ENCODE measurements at regions not wholly inside any gene's neighbourhood (a gene's known extent, or its start where the extent isn't known, plus 50 kb on each side); places are given as distances from the start of the nearest gene placed in this dataset.
"Not testable (repeated sequence)": the region's sequence is repeated elsewhere in the genome, so short reads cannot be mapped to it uniquely, and the experiment has no call there.

GRCh38 chr15:99823346-99823745, 90.1 kb upstream of the LYSMD4 start:
- Histone ChIP-seq H2AFZ (ENCODE audit: low read length) (no peak overlapping the region), H3K27me3 (replicated peaks; ENCODE audit: insufficient read depth, low read length) (no peaks in the 10 kb centered on the region), H3K36me3 (replicated peaks; ENCODE audit: insufficient read depth, low read length) (no peaks in the 10 kb centered on the region), H3K27ac (ENCODE audit: low read length) (no peak overlapping the region), H4K20me1 (ENCODE audit: insufficient read depth, low read length) (no peaks in the 10 kb centered on the region), H3K9me2 (replicated peaks; ENCODE audit: insufficient read depth, low read length) (no peaks in the 10 kb centered on the region), H3K4me1 (ENCODE audit: low read length) (no peaks in the 10 kb centered on the region), H3K4me2 (ENCODE audit: low read depth, low read length) (no peak overlapping the region), H3K9me3 (replicated peaks; ENCODE audit: insufficient read depth, low read length) (no peaks in the 10 kb centered on the region), H3K79me2 (ENCODE audit: low read length) (no peaks in the 10 kb centered on the region), H3F3A (ENCODE audit: insufficient read depth, low read length) (no peaks in the 10 kb centered on the region), H3K4me3 (ENCODE audit: low read length) (no peak overlapping the region), H3K9ac (ENCODE audit: low read length) (no peak overlapping the region)
- no peak for DNase-seq
- TF ChIP-seq CTCF (IDR thresholded peaks at IDR 0.05; ENCODE audit: low read length) = no peak

- H3K9me2 ChIP-seq (replicated peaks; ENCODE audit: insufficient read depth, low read length) = no peaks in the 10 kb centered on the region
- no peaks in the 10 kb centered on the region for H3K4me1 ChIP-seq (ENCODE audit: low read length)
- no peak overlapping the region for H3K4me2 ChIP-seq (ENCODE audit: low read depth, low read length)
- TF ChIP-seq EZH2phosphoT487 (IDR thresholded peaks at IDR 0.05; ENCODE audit: low read length) = no peak
- no peak for TF ChIP-seq EZH2 (optimal IDR thresholded peaks at IDR 0.05; ENCODE audit: low read depth, low read length)
- no peak for TF ChIP-seq CTCF (IDR thresholded peaks at IDR 0.05; ENCODE audit: low read length)
- no peak overlapping the region for H2AFZ ChIP-seq (ENCODE audit: low read length)
- H3K27me3 ChIP-seq (replicated peaks; ENCODE audit: insufficient read depth, low read length) = no peaks in the 10 kb centered on the region
- no peak overlapping the region for H3K27ac ChIP-seq (ENCODE audit: low read length)
- H3K9ac ChIP-seq (ENCODE audit: low read length) = no peak overlapping the region
- DNase-seq = no peak
- H4K20me1 ChIP-seq (ENCODE audit: insufficient read depth, low read length) = no peaks in the 10 kb centered on the region
- H3K9me3 ChIP-seq (replicated peaks; ENCODE audit: insufficient read depth, low read length) = no peaks in the 10 kb centered on the region
- no peaks in the 10 kb centered on the region for H3F3A ChIP-seq (ENCODE audit: insufficient read depth, low read length)
- no peaks in the 10 kb centered on the region for H3K36me3 ChIP-seq (replicated peaks; ENCODE audit: insufficient read depth, low read length)
- no peak overlapping the region for H3K4me3 ChIP-seq (ENCODE audit: low read length)
- no peaks in the 10 kb centered on the region for H3K79me2 ChIP-seq (ENCODE audit: low read length)
Measured at GRCh38 chr15:99819981-99820718, 86.9 kb upstream of the LYSMD4 start.

- Histone ChIP-seq H3K36me3 (replicated peaks; ENCODE audit: insufficient read depth, low read length) (no peaks in the 10 kb centered on the region), H3K4me2 (ENCODE audit: low read depth, low read length) (no peak overlapping the region)
Measured at GRCh38 chr15:99818872-99819271, 85.6 kb upstream of the LYSMD4 start.

GRCh38 chr15:99816862-99817261, 83.6 kb upstream of the LYSMD4 start:
- not testable (repeated sequence) for H2AFZ ChIP-seq (ENCODE audit: low read length); H3K36me3 ChIP-seq (replicated peaks; ENCODE audit: insufficient read depth, low read length); H4K20me1 ChIP-seq (ENCODE audit: insufficient read depth, low read length); H3K9me2 ChIP-seq (replicated peaks; ENCODE audit: insufficient read depth, low read length); H3F3A ChIP-seq (ENCODE audit: insufficient read depth, low read length); H3K79me2 ChIP-seq (ENCODE audit: low read length); H3K9ac ChIP-seq (ENCODE audit: low read length); H3K9me3 ChIP-seq (replicated peaks; ENCODE audit: insufficient read depth, low read length); H3K27me3 ChIP-seq (replicated peaks; ENCODE audit: insufficient read depth, low read length); H3K4me2 ChIP-seq (ENCODE audit: low read depth, low read length); DNase-seq; H3K4me1 ChIP-seq (ENCODE audit: low read length); H3K4me3 ChIP-seq (ENCODE audit: low read length); H3K27ac ChIP-seq (ENCODE audit: low read length)

More at GRCh38 chr15:99818872-99819271, 85.6 kb upstream of the LYSMD4 start:
- Histone ChIP-seq H3K79me2 (ENCODE audit: low read length) (no peaks in the 10 kb centered on the region), H3K27ac (ENCODE audit: low read length) (no peak overlapping the region), H3K9me2 (replicated peaks; ENCODE audit: insufficient read depth, low read length) (no peaks in the 10 kb centered on the region), H3K9ac (ENCODE audit: low read length) (no peak overlapping the region), H3K9me3 (replicated peaks; ENCODE audit: insufficient read depth, low read length) (no peaks in the 10 kb centered on the region), H2AFZ (ENCODE audit: low read length) (no peak overlapping the region), H3K4me3 (ENCODE audit: low read length) (no peak overlapping the region), H3K4me1 (ENCODE audit: low read length) (no peaks in the 10 kb centered on the region), H3K27me3 (replicated peaks; ENCODE audit: insufficient read depth, low read length) (no peaks in the 10 kb centered on the region), H4K20me1 (ENCODE audit: insufficient read depth, low read length) (no peaks in the 10 kb centered on the region), H3F3A (ENCODE audit: insufficient read depth, low read length) (no peaks in the 10 kb centered on the region)
- TF ChIP-seq EZH2phosphoT487 (IDR thresholded peaks at IDR 0.05; ENCODE audit: low read length) (no peak), CTCF (IDR thresholded peaks at IDR 0.05; ENCODE audit: low read length) (no peak), EZH2 (optimal IDR thresholded peaks at IDR 0.05; ENCODE audit: low read depth, low read length) (no peak)
- DNase-seq = no peak

- not testable (repeated sequence) for H3K4me1 ChIP-seq (ENCODE audit: low read length); H3K9me3 ChIP-seq (replicated peaks; ENCODE audit: insufficient read depth, low read length); DNase-seq; H3K79me2 ChIP-seq (ENCODE audit: low read length); H3K4me3 ChIP-seq (ENCODE audit: low read length); H3F3A ChIP-seq (ENCODE audit: insufficient read depth, low read length); H3K36me3 ChIP-seq (replicated peaks; ENCODE audit: insufficient read depth, low read length); H3K4me2 ChIP-seq (ENCODE audit: low read depth, low read length); H3K27me3 ChIP-seq (replicated peaks; ENCODE audit: insufficient read depth, low read length); H4K20me1 ChIP-seq (ENCODE audit: insufficient read depth, low read length); H3K9me2 ChIP-seq (replicated peaks; ENCODE audit: insufficient read depth, low read length); H2AFZ ChIP-seq (ENCODE audit: low read length); H3K27ac ChIP-seq (ENCODE audit: low read length); H3K9ac ChIP-seq (ENCODE audit: low read length)
Measured at GRCh38 chr15:99810663-99811062, 77.4 kb upstream of the LYSMD4 start.

- not testable (repeated sequence) for H3K27me3 ChIP-seq (replicated peaks; ENCODE audit: insufficient read depth, low read length); H3K9me2 ChIP-seq (replicated peaks; ENCODE audit: insufficient read depth, low read length); H3K9me3 ChIP-seq (replicated peaks; ENCODE audit: insufficient read depth, low read length); H3K9ac ChIP-seq (ENCODE audit: low read length); H3K27ac ChIP-seq (ENCODE audit: low read length); DNase-seq; H4K20me1 ChIP-seq (ENCODE audit: insufficient read depth, low read length); H3F3A ChIP-seq (ENCODE audit: insufficient read depth, low read length); H3K4me1 ChIP-seq (ENCODE audit: low read length); H3K36me3 ChIP-seq (replicated peaks; ENCODE audit: insufficient read depth, low read length); H3K4me2 ChIP-seq (ENCODE audit: low read depth, low read length); H3K4me3 ChIP-seq (ENCODE audit: low read length); H2AFZ ChIP-seq (ENCODE audit: low read length); H3K79me2 ChIP-seq (ENCODE audit: low read length)
Measured at GRCh38 chr15:99799854-99800250, 66.6 kb upstream of the LYSMD4 start.
